T-helper 1 cell treated with Interleukin-12 subunit alpha and Interleukin-12 subunit beta and Interleukin-4 antibody, amounts not matched to agents 30 μg/mL and 1 μg/mL, for 36 hours (primary cell): ENCODE measurements at regions not wholly inside any gene's neighbourhood (a gene's known extent, or its start where the extent isn't known, plus 50 kb on each side); places are given as distances from the start of the nearest gene placed in this dataset.

Experiments used
- H3K27ac Mint-ChIP-seq: one replicate; pipeline ENCODE4 v1.8.0; 2021; ENCODE audit warnings: mild to moderate bottlenecking, mixed read lengths
- H3K27me3 Mint-ChIP-seq: one replicate; pipeline ENCODE4 v1.8.0; 2021; ENCODE audit warnings: low read depth, mixed read lengths
- H3K36me3 Mint-ChIP-seq: one replicate; pipeline ENCODE4 v1.8.0; 2021; ENCODE audit warnings: low read depth, mixed read lengths
- H3K4me1 Mint-ChIP-seq: one replicate; pipeline ENCODE4 v1.8.0; 2021; ENCODE audit warnings: low read depth, mixed read lengths
- H3K4me3 Mint-ChIP-seq: one replicate; pipeline ENCODE4 v1.8.0; 2021; ENCODE audit warnings: mild to moderate bottlenecking, moderate library complexity, mixed read lengths
- H3K9me3 Mint-ChIP-seq: one replicate; pipeline ENCODE4 v1.8.0; 2021; ENCODE audit warnings: mixed read lengths

DNA sequence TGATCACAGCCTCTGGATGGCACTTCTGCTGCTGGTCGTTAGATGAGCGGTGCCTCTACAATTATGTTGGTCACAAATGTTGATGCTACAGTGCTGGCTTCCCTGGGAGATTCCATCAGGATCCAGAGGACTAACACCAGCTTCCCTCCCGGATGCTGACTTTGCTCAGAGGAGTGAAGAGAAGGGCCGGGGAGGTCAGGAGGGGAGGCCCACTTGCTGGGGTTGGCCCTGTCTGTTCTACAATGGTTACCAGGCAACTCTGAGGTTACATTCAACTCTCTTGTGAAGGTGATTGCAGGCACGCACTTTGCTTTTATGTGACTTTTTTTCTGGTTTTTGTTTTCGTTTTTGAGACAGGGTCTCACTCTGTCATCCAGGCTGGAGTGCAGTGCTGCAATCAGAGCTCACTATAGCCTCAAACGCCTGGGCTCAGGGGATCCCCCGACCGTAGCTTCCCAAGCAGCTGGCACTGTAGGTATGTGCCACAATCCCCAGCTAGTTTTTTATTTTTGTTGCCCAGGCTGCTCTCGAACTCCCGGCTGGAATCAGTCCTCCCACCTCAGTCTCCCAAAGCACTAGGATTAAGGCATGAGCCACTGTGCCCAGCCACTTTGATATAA lies 112.5 kb downstream of the ADSS2 start:
- H3K27ac Mint-ChIP-seq = peak overlapping the region; percentile 59
- peaks cover 24% of the 10 kb centered on the region for H3K4me1 Mint-ChIP-seq
- H3K27me3 Mint-ChIP-seq = peaks cover 5% of the 10 kb centered on the region
- peaks cover 1% of the 10 kb centered on the region for H3K36me3 Mint-ChIP-seq
- no peak overlapping the region for H3K4me3 Mint-ChIP-seq
- H3K9me3 Mint-ChIP-seq = no peaks in the 10 kb centered on the region

DNA sequence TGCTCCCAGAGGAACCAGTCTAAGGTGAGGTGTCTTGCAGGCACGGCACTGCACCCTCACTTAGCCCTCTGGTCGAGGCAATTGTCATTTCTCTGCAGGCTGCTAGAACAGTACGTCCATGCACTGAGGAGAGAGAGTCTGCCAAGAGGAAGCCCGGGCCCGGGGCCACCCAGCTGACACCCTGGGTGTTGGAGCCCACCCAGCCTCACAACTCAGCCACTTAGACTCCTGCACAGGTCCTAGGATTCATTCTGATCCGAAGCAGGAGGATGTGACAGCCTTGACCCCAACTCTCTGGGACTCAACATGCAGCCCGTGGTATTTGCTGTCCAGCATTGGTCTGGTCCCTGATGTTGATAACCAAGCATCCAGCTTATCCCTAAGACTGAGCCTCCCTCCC lies 111.9 kb downstream of the ADSS2 start:
- H3K9me3 Mint-ChIP-seq = no peaks in the 10 kb centered on the region
- no peak overlapping the region for H3K4me3 Mint-ChIP-seq
- H3K27me3 Mint-ChIP-seq = no peaks in the 10 kb centered on the region
- H3K27ac Mint-ChIP-seq = peak overlapping the region; percentile 49
- peaks cover 1% of the 10 kb centered on the region for H3K36me3 Mint-ChIP-seq
- peaks cover 22% of the 10 kb centered on the region for H3K4me1 Mint-ChIP-seq

DNA sequence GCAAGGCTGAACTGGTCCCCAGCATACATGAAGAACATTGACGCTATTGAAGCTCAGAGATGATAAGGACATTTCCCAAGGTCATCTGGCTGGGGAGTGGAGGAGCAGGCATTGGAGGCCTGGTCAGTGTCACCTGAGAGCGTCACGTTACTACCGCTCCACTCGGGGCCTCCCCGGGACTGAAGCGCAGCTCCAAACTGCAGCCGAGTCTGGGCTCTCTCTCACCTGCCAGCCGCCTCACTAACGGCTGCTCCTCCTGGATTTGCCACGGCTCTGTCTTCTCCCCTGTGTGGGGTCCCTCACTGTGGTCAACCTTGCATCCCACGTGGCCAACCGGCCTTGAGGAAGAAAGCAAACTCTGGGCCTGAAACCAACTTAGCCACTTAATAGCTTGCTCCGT lies 111.3 kb downstream of the ADSS2 start:
- H3K9me3 Mint-ChIP-seq = no peaks in the 10 kb centered on the region
- H3K36me3 Mint-ChIP-seq = peaks cover 1% of the 10 kb centered on the region
- no peak overlapping the region for H3K27ac Mint-ChIP-seq
- peaks cover 22% of the 10 kb centered on the region for H3K4me1 Mint-ChIP-seq
- no peaks in the 10 kb centered on the region for H3K27me3 Mint-ChIP-seq
- no peak overlapping the region for H3K4me3 Mint-ChIP-seq

DNA sequence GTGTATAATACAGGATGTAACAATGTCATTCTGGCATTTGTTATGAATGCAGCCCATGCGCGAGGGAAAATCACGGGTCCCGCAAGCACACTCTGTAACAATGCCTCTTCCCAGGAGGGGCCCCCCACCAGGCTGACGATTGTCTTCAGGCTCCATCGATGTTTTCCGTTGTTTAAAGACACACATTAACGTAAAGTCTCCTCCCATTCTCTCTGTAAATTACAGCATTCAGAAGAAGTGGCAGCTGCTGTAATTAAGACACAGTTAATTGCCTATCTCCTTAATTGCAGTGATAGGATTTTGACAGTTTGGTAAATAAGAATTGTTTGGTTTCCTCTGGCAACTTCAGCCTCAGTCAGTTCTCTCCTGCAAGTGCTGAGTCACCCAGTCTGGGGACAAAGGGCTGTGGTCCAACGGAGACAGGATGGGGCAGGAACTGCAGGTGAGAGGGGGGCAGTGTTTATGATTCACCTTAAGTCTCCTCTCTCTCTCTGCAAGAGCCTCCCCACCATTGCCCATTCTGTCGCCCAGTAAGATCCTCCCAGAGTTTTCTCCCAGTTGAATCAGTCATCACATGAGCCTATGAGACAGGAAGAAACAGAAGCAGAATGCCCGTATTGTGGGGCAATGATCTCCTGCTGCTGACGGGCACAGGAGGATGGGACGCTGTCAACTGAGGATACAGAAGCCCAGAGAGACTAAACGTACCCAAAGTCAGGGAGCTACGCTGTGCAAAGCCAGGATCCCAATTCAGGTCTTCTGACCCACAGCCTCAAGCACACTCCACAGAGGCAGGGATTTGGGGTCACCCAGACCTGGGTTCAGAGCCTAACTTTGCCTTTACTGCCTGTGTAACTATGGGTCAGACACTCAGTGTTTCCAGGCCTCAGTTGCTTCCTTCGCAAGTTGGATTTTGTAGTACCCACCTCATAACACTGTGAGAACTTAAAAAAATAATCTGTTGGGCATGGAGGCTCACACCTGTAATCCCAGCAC lies 110.0 kb downstream of the ADSS2 start:
- Mint-ChIP-seq H3K9me3 (peaks cover 10% of the 10 kb centered on the region), H3K4me1 (peaks cover 29% of the 10 kb centered on the region), H3K4me3 (peak overlapping the region; percentile 23), H3K27ac (peak overlapping the region; percentile 83), H3K27me3 (no peaks in the 10 kb centered on the region), H3K36me3 (peaks cover 6% of the 10 kb centered on the region)

DNA sequence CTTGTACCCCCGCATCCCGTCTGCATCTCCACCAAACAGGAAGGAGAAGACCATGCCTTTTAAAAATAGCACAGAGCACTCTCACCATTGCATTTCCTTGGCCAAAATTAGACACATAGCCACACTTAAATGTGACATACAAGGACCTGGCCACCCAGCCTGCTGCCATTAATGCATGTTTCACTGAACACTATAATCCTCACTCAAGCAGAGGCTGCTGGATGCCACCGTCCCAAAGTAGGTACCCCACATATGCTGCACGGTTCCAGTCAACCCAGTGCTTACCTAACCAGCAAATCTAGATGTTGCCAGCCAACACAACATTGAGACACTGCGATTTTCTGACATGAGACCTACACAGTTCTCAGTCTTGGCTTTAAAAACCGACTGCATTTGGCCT lies 107.7 kb downstream of the ADSS2 start:
- H3K36me3 Mint-ChIP-seq = peaks cover 6% of the 10 kb centered on the region
- no peaks in the 10 kb centered on the region for H3K27me3 Mint-ChIP-seq
- no peak overlapping the region for H3K4me3 Mint-ChIP-seq
- H3K27ac Mint-ChIP-seq = no peak overlapping the region
- H3K4me1 Mint-ChIP-seq = peaks cover 22% of the 10 kb centered on the region
- H3K9me3 Mint-ChIP-seq = peaks cover 11% of the 10 kb centered on the region

DNA sequence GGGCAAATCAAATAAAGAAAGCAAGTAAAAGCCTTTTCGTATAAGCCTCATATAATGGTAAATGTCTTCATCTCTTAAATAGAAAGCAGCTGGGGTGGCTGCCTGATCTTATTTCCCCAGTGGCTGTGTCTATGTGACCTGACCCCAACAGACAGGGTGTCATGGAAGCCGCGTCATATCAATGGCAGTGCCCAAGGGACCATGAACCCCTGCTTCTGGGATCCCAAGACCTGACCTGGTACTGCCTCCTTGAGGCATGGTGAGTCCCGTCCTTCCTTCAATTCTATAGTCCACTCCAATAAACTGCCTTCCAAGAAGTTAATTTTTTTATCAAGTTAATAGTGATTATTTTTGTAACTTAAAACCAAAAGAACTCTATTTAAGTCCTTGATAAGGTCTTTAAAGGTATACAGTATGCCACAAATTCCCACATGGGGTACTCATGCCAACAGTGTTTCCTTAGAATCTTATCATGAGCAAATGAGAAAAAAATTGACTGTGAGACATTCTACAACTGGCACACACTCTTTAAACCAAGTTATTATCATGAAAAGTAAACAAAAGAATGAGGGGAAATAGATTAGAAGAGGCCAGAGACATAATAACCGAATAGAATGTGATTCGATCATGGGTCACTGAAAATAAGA lies 104.6 kb downstream of the ADSS2 start:
- Mint-ChIP-seq H3K9me3 (peaks cover 11% of the 10 kb centered on the region), H3K27me3 (no peaks in the 10 kb centered on the region), H3K27ac (no peak overlapping the region), H3K4me3 (no peak overlapping the region), H3K36me3 (peaks cover 6% of the 10 kb centered on the region), H3K4me1 (peaks cover 19% of the 10 kb centered on the region)

GRCh38 chr1:244347942-244348341 lies 103.8 kb downstream of the ADSS2 start:
- Mint-ChIP-seq H3K4me1 (peaks cover 19% of the 10 kb centered on the region), H3K36me3 (peaks cover 6% of the 10 kb centered on the region), H3K4me3 (no peak overlapping the region), H3K27me3 (no peaks in the 10 kb centered on the region), H3K27ac (no peak overlapping the region), H3K9me3 (peaks cover 11% of the 10 kb centered on the region)

- Mint-ChIP-seq H3K27me3 (no peaks in the 10 kb centered on the region), H3K36me3 (peaks cover 5% of the 10 kb centered on the region), H3K9me3 (peaks cover 11% of the 10 kb centered on the region), H3K27ac (peak overlapping the region; percentile 53), H3K4me1 (peaks cover 24% of the 10 kb centered on the region), H3K4me3 (no peak overlapping the region)
Measured at GRCh38 chr1:244349103-244349531, 102.6 kb downstream of the ADSS2 start.

- Mint-ChIP-seq H3K9me3 (peaks cover 11% of the 10 kb centered on the region), H3K27ac (peak overlapping the region; percentile 53), H3K4me3 (no peak overlapping the region), H3K4me1 (peaks cover 24% of the 10 kb centered on the region), H3K36me3 (peaks cover 5% of the 10 kb centered on the region), H3K27me3 (no peaks in the 10 kb centered on the region)
Measured at GRCh38 chr1:244349581-244350001, 102.1 kb downstream of the ADSS2 start.

- Mint-ChIP-seq H3K27ac (peak overlapping the region; percentile 53), H3K9me3 (peaks cover 11% of the 10 kb centered on the region), H3K4me3 (no peak overlapping the region)
Measured at GRCh38 chr1:244350027-244350426, 101.7 kb downstream of the ADSS2 start.

DNA sequence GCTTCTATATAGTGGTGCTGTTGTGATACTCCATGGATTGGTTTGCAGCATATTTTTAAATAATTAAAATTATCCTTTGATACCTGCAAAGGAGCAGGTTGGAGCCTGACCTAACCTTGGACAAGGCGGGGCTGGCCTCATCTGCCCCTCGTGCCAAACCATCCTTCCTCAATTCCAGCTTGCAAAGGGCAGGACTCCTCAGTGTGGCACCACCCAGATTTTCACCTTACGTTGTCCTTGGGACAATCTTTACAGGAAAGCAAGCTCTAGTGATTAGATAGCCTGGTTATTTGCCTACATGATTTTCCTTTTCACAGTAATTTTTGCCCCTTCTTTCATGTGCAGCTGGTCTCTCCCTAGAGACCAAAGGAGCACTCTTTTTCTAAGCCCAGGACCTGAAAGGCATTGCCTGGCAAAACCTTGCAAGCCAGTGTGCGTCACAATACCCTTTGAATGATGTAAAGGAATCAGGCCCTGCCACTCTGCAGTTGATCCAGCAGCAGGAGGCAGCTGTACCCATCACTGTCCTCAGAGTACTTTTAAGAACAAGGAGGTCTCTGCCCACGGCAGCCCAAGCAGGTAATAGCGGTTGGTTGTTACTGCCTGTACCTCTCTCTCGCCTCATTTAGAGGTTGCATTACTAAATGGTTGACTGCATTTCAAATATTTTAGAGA lies 99.4 kb downstream of the ADSS2 start:
- Mint-ChIP-seq H3K27me3 (no peaks in the 10 kb centered on the region), H3K4me1 (peaks cover 17% of the 10 kb centered on the region), H3K4me3 (no peak overlapping the region), H3K36me3 (no peaks in the 10 kb centered on the region), H3K9me3 (no peaks in the 10 kb centered on the region), H3K27ac (no peak overlapping the region)

More at GRCh38 chr1:244350027-244350426, 101.7 kb downstream of the ADSS2 start:
- Mint-ChIP-seq H3K4me1 (peaks cover 24% of the 10 kb centered on the region), H3K27me3 (no peaks in the 10 kb centered on the region), H3K36me3 (peaks cover 5% of the 10 kb centered on the region)

- Mint-ChIP-seq H3K9me3 (no peaks in the 10 kb centered on the region), H3K27me3 (no peaks in the 10 kb centered on the region), H3K4me3 (no peak overlapping the region), H3K27ac (no peak overlapping the region), H3K4me1 (peaks cover 19% of the 10 kb centered on the region), H3K36me3 (no peaks in the 10 kb centered on the region)
Measured at GRCh38 chr1:244353551-244354091, 98.1 kb downstream of the ADSS2 start.

DNA sequence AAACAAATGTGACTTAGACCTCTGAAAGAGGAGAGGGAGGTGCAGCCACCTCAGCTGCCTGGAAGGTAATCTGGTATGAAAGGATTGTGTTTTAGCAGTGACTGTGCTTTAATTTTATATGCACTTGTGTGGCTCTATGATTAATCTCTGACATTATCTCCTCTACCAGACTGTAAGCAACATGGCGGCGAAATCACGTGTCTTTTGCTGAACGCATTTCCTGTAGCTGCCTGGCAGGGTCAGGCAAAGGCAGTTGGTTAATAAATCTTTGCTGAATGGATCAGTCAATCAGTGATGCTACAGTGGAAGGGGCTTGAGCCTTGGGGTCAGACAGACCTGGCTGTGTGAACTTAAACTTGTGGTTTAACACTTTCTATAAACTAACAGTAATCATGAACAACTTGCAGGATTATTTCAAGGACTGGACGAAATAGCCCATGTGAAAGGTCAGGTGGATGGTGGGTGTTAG lies 96.9 kb downstream of the ADSS2 start:
- H3K4me3 Mint-ChIP-seq = no peak overlapping the region
- no peak overlapping the region for H3K27ac Mint-ChIP-seq
- peaks cover 15% of the 10 kb centered on the region for H3K4me1 Mint-ChIP-seq
- no peaks in the 10 kb centered on the region for H3K36me3 Mint-ChIP-seq
- no peaks in the 10 kb centered on the region for H3K27me3 Mint-ChIP-seq
- no peaks in the 10 kb centered on the region for H3K9me3 Mint-ChIP-seq

DNA sequence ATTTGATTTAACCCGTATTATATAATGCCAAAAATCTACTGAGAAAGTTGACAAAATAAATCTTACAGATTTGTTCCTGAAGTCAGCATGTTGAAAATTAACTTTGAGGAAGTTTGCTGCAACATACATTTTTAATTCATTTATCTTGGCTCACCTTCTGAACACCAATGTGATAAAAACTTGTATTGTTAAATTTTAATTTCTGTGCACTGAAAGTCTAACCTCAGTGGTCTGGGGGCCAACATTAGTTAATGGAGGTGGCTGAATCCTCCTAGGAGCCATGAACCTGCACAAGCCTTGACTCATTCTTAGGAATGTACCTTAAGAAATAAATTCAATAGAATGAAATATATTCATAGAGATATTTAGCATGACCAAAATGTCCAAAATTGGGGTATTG lies 95.3 kb downstream of the ADSS2 start:
- Mint-ChIP-seq H3K27ac (no peak overlapping the region), H3K27me3 (no peaks in the 10 kb centered on the region), H3K4me3 (no peak overlapping the region), H3K4me1 (peaks cover 9% of the 10 kb centered on the region), H3K9me3 (no peaks in the 10 kb centered on the region), H3K36me3 (no peaks in the 10 kb centered on the region)
